Colon (tissue), 2 donors: ENCODE measurements at regions not wholly inside any gene's neighbourhood (a gene's known extent, or its start where the extent isn't known, plus 50 kb on each side); places are given as distances from the start of the nearest gene placed in this dataset.
"Not testable (repeated sequence)": the region's sequence is repeated elsewhere in the genome, so short reads cannot be mapped to it uniquely, and the experiment has no call there.

Experiments
- FAIRE-seq: peaks from 2 replicates; lab custom pipeline; 2012; peaks lifted over from hg19 to GRCh38; lab: Jason Lieb, UNC
- donor health status: control.
- donor health status: control.

DNA sequence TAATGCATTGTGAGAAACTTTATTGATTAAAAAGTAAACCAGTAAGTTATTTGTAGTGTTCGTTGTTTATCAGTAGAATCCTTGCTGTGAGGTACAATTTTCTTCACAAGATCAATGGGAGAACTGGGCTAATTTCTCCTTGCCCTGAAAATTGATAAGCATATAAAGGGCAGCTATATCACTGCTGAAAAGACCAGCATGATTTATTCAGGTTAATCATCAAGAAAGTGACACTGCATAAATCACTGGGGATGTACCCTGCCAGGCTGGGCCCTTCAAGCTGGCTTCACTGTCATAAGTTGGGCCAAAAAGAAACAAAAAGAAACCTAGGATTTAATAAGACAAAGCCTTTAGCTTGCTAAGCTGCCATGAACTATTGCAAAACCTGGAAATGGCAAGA is 746.7 kb downstream of the STPG2 start:
- no peak for FAIRE-seq

DNA sequence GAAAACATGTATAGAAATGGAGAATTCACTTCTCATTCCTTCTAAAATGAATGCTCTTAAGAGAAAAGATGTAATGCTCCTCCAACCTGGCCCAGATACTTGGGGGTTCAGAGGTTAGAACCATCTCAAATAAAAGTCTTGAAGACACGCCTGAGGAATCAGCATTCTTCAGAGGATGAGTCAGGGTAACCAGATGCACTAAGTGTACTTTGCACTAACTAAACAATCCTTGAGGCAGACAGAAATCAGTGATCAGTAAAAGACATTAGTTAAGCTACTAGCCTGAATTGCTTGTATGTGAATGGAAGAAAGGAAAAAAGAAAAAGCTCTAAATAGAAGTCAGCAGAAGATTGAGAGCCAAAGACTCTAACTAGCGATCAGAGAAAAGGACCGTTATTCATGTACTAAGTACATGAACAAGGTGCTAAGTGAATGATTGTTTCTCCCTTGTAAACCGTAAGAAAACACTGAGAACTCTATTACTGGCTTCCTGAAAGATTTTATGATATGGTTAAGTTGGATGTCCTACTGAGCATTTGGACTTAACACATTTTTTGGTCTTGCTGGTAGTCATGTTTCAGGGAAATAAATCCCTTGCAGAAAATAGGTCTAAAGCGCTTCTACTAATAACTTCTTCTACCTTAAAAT is 738.3 kb downstream of the STPG2 start:
- FAIRE-seq = no peak

DNA sequence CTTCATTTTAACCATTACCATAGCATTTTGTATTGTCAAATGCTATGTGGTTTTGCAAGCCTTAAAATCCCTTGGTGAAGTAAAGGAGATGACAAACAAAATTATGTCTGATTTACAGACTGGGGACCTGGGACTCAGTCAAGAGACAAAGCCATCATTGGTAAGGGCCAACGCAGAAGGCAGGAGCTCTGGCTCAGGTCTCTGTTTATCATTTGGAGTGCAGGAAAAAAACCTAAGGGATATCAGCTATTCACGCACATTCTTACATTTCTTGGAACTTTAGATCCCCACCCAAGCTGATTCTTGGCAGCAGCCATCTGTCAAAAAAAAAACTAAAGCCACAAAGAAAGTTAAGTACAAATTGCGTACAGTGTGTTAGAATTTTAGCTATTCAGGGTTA is 731.9 kb downstream of the STPG2 start:
- no peak for FAIRE-seq

DNA sequence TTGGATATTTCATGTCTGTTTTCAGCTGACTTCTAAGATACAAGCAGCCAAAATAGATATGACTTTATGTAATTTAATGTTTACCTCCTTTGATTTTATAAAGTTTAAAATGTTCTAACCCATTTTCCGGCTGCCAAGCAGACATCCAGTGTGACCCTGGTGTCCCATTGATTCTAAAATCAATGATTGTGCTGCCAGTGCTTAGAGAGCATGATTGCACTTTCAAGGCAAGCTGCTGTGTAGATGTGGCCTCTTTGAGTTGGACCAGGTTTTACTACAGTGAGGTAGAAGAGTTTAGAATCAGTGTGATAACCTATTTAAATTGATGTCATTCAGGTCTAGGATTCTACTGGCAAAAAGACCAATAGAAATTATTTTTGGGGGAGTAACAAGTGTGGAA is 730.9 kb downstream of the STPG2 start:
- FAIRE-seq = no peak

DNA sequence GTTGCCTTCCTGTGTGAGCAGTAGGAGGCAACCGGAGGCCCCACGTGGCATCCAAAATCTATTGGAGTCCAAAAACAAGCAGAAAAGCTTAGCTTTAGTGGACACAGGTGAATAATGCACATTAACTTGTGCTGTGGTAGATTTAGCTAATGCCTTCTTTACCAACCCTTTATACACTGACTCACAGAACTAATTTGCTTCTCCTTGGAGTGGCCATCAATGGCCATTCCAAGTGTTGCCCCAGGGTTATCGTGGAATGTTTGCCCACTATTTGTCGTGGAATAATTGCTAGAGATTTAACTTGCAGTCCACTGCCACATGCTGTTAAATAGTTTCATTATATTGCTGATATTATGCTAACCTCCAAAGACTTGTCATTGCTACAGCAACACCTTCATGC is 729.1 kb downstream of the STPG2 start:
- FAIRE-seq = no peak

DNA sequence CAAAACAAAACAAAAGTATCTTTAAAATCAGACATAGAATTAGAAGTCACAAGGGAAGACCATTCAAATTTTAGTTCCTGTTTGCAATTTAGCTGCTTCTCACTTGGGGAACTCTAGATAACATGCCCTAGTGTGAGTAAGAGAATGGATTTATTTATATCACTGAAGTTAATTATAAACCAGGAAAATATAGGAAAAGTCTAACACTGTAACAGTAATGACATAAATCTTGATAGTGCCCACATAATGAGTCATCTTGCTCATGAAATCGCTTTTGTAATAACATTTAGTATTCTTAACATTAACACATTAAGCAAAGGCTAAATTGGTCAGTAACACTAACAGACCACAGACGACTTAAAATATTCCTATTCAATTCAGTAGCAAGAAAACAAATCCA is 710.7 kb downstream of the STPG2 start:
- no peak for FAIRE-seq

DNA sequence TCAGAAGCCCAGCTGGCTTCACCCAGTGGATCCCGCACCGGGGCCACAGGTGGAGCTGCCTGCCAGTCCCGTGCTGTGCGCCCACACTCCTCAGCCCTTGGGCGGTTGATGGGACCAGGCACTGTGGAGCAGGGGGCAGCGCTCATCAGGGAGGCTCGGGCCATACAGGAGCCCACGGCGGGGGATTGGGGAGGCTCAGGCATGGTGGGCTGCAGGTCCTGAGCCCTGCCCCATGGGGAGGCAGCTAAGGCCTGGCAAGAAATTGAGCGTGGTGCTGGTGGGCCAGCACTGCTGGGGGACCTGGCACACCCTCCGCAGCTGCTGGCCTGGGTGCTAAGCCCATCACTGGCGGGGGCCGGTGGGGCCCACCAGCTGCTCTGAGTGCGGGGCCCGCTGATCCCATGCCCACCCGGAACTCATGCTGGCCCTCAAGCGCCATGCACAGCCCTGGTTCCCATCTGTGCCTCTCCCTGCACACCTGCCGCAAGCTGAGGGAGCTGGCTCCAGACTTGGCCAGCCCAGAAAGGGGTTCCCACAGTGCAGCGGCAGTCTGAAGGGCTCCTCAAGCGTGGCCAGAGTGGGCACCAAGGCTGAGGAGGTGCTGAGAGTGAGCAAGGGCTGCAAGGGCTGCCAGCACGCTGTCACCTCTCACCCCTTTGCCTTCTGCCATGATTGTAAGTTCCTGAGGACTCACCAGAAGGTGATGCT is 705.1 kb downstream of the STPG2 start:
- FAIRE-seq = not testable (repeated sequence)

DNA sequence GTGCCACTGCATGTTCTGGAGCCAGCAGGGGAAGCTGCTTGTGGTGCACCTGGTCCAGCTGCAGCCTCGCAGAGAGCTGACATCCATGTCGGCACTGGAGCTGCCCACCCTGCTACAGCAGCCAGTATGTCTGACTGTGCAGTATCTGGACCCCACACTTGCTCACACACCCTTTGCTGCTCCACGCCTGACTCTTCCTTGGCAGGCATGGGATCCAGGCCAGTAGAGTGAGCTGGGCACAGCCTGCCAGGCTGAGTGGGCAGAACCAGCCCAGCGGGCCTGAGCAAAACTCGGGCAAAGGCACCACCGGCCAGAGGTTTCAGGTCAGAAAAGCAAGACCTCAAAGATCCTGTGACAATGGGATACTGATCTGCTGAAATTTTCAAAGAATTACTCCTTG is 690.1 kb downstream of the STPG2 start:
- FAIRE-seq = no peak

DNA sequence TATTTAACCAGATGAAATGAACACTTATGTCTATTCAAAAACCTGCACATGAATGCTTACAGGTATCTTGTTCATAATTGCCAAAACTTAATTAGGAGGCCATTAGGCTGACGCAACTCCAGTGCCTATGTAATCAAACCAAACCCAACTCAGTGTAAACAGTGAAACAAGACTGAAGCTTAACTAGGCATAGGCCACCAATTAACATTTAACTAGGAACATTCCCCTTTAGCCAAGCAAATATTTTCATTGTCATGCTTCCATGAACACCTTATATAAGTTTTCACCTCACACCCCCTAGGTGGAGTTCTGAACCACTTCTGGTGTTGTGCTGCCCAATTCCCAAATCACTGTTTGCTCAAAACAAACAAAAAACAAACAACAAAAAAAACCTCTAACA is 686.0 kb downstream of the STPG2 start:
- no peak for FAIRE-seq

DNA sequence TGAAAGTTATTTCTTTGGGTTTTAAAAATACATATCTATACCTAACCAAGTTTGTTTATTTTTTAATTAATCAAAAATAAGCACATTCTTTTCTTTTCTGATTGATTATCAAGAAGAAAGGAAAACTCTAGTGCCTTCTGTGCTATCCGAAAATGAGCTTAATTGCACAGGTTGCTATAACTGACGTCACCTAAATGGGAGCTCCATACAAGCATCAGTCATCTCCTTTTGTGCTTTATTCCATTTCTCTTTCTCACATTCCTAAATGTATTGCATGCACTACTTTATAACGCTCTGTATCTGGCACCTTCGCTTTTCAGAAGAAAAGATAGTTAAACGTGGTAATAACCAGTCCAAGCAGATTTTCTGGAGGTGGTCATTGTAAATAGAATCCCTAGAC is 675.0 kb downstream of the STPG2 start:
- no peak for FAIRE-seq

DNA sequence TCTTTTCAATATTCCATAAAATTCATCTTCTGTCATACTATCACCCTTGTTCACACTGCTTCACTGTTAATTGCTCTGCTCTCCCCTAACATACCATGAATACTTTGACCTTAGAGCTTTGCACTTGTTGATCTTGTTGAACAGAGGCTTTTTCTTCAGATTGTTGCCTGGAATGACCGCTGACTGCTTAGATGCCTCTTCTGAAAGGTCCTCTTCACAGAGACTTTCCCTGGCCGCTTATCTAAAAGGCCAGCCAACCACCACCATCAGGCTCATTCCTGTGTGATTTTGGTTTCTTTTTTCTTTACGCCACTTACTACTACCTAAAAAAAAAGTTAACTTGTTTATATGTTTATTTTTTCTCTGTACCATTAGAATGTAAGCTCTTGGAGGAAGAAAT is 667.7 kb downstream of the STPG2 start:
- FAIRE-seq = no peak

DNA sequence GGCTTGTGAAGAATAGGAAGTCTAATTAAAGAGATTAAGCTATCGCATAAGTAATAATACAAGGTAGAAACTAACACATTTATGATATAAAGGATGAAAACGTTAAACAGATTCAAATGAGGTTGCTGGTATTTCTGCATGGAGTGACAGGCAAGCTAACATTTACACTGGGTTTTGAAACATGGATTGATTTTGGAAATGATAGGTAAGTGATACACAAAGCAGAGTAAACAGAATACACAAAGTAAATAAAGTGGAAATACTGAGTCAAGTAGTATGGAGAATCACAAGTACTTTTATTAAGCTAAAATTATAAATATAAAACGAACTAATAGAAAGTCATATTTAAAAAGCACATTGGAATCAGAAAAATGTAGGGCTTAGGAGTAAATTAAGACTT is 665.3 kb downstream of the STPG2 start:
- no peak for FAIRE-seq

DNA sequence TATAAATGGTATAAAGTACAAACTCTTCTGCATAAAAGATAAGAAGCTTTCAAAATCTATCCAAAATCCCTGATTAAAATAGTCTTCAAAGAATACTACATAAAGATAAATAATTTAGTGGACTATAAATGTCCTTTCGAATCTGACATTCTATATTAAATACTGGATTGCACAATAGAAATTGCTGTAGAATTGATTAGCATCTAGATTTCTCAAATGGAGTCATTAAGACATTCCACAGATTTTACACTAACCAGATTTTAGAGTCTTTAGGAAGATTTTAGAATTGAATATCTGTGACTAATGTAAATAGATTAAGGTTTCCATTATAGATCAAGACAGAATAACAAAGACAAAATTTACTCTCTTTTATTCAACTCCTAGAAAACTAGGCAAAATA is 663.9 kb downstream of the STPG2 start:
- FAIRE-seq = no peak

DNA sequence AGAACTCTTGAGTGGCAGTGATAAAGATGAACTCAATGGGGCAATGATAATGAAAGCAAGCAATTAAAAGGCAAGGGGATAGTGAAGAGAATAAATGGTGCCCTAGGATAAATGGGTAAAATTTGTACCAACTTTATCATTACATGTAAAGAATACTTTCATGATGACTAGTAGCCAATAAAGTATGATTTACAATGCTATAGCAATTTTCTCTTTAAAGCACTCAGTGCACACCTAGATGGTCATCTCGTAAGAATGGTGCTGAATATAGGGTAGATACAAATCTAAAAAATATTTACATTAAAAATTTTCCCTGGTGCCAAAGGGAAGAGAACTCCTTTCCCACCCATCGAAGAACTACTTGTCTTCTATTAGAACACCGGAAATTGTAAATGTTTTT is 651.4 kb downstream of the STPG2 start:
- no peak for FAIRE-seq

DNA sequence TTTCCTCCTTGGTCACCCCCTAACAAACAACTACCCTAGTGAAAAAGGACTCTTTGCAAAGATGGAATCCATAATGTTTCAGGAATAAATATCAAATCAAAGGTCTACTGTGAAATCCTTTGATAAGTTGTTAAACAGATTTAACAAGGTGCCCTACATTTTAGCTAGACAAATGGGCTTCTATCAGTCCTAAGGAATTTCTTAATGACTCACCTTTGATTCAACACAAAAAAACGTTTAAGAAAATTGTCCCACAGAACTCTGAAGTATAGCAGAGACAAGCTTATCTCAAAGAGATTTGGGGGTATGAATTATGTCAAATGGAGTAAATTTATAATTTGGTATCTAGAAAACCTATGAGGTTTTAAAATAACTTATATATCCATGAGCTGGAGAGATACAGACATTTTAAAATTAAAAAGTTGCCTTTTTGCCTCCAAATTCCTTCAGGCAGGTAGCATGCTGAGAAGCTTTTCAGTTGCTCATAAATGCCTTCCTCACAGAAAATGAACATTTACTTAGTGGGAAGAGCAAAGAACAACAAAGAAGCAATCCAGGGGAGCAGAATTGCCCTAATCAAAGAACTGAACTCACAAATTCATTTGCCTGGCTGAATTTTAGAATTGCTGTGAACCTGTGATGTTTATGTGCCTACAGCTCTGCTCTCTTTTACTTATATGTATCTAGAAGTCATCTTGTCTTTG is 649.3 kb downstream of the STPG2 start:
- FAIRE-seq = no peak

DNA sequence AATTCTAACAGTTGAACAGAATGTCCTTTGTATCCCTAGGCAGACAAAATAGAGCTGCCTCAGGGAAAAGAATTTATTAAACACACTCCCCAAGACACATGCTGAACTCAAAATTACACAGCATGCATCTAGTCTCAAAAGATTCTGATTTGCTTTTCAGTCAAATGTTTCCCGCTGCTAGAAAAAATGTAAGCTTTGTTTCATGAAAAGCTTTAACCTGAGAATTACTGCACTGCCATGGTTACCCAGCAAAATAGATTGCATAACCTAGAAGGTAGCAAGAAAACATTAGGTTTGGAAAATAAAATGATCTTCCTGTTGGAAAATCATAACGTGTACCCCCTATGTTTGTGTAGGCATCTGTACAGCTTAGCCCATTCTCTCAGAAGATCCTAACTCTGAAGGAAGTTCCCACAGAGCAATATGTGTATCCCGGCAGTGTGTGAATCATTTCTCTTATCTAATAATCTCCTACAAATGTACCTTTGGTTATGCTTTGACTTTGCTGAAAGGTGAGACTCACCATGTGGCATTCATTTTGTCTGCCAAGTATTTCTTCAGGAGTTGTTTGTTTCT is 646.9 kb downstream of the STPG2 start:
- no peak for FAIRE-seq

DNA sequence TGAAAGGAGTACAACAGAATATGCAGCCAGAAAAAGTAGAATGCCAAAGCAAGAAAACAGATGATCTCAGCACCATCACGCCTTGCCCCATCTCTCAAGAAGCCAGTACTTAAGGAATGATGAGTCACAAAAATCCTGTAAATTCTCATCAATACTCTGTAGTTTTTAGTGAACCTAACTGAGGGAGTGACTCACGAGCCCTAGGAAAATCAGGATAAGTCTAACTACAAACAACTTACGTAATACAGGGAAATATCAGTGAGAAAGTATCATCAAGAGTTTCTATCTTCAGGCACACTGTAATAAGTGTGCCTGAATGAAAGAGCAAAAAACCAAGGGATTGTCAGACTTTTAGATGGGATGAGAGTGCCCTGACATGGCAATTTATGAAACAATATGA is 644.4 kb downstream of the STPG2 start:
- FAIRE-seq = no peak

DNA sequence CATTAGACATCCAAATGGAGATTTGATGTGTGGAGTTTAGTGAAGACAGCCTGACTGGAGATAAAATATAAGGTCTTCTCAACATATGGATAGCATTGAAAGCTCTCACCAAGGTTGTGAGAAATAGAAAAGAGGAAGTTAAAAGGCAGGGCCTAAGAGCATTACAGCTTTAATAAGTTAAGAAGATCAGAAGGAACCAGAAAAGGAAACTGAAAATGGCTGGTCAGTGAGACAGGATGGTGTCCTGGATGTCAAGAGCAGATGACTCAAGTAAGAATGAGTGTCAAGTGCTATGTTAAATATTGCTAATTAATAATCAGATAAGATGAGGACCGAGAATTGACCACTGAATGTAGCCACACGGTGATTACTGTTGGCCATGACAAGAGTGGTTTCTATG is 642.9 kb downstream of the STPG2 start:
- no peak for FAIRE-seq

DNA sequence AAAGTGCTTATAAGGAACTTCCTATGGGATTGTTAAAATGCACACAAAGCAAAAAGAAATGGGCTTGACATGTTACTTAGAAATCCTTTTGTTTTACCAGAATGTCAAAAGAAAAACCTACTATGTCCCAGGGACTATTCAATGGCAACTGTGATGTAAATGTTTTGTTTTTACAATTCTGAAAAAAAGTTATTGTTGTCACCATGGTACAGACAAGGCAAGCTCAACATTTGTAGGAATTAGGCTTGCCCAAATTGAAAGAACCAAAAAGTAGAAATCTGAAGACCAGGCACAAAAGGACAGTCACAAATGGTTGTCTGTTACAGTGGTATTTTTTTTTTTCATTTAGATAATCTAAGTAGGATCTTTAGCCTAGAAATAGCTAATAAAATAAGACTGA is 638.6 kb downstream of the STPG2 start:
- no peak for FAIRE-seq

DNA sequence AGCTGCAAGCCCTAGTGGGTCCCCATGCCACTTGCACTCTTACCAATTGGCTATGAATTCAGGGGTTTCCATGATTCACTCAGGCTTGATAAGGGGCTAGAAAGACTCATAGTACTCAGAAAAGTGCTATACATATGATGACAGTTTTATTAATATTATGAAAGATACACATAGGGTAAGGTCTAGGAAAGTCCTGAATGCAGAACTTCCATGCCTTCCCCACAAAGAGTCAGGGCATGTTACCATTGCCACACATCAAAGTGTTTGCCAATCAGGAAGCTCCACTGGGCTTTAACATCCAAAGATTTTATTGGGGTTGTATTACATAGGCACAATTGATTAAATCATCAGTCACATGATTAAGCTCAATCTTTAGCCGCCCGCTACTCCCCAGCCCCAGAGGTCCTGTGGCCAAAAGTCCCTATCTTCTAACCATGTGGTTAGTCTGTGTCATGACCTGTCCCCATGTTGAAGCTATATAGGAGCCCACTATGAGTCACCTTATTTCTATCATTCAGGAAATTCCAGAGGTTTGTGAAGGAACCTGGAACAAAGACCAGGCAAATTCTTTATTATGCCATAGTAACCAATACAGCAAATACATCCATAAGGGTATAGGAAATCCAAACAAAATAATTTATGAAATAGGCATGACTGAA is 635.6 kb downstream of the STPG2 start:
- no peak for FAIRE-seq
